Heart left ventricle (tissue), 16 donors: ENCODE measurements at regions not wholly inside any gene's neighbourhood (a gene's known extent, or its start where the extent isn't known, plus 50 kb on each side); places are given as distances from the start of the nearest gene placed in this dataset.

Experiments used
- ATAC-seq, 4 donors: fragments of 200-7000 bp; cut with Tn5 transposase; one replicate each; pipeline ENCODE4 v1.9.1; 2020 to 2022; ENCODE audit warnings: moderate library complexity in 4 of 4, mild to moderate bottlenecking in 3 of 4, moderate number of reproducible peaks in 1 of 4
- DNase-seq, 5 donors: peaks; one replicate each; pipeline ENCODE4 v3.0.0-alpha.2; 2020
- H3K27ac ChIP-seq, 12 donors: fragments of 200-600 bp; sonication (generic) in 4 of 12; one replicate each; pipeline versions ENCODE4 v1.5.0 to v1.8.0; 2016 to 2022; ENCODE audit warnings: mild to moderate bottlenecking in 2 of 12
- H3K27me3 ChIP-seq, 9 donors: fragments of 200-600 bp; sonication (generic) in 2 of 9; one replicate each; pipeline versions ENCODE4 v1.5.1 to v1.8.0; 2016 to 2022; ENCODE audit warnings: mild to moderate bottlenecking in 3 of 9
- H3K36me3 ChIP-seq, 9 donors: fragments of 200-600 bp; sonication (generic) in 2 of 9; one replicate each; pipeline versions ENCODE4 v1.5.0 to v1.8.0; 2018 to 2022; ENCODE audit warnings: mild to moderate bottlenecking in 2 of 9
- H3K4me1 ChIP-seq, 12 donors: fragments of 200-600 bp; sonication (generic) in 4 of 12; one replicate each; pipeline versions ENCODE4 v1.5.0 to v1.8.0; 2016 to 2022; ENCODE audit warnings: mild to moderate bottlenecking in 3 of 12
- H3K4me3 ChIP-seq, 12 donors: fragments of 200-600 bp; sonication (generic) in 4 of 12; one replicate each; pipeline versions ENCODE4 v1.5.0 to v1.8.0; 2017 to 2022; ENCODE audit warnings: mild to moderate bottlenecking in 9 of 12, moderate library complexity in 4 of 12
- H3K9me3 ChIP-seq, 12 donors: fragments of 200-600 bp; sonication (generic) in 4 of 12; one replicate each; pipeline versions ENCODE4 v1.5.0 to v1.8.0; 2016 to 2022; ENCODE audit warnings: mild to moderate bottlenecking in 1 of 12
- POLR2A ChIP-seq, 2 donors: fragments of 450-650 bp; IDR thresholded peaks; one replicate each; pipeline ENCODE4 v1.6.1; 2017; ENCODE audit warnings: antibody characterized with exemption in 2 of 2, mild to moderate bottlenecking in 2 of 2, moderate library complexity in 2 of 2
- WGBS, 4 donors: extraction: QIAGEN DNeasy Blood & Tissue Kit in 2 of 4; methylation state at CpG; one replicate each; pipeline versions ENCODE4 v1.1.5 to v1.1.7; 2013 to 2018; 5-methylcytosine and 5-hydroxymethylcytosine counted together
- intact Hi-C, 10 donors: fragments of 100-400 bp; cut with DNase I; formaldehyde crosslinking; loops; one replicate each; pipeline versions ENCODE4 v1.11.1 to v1.14.2; 2022
- TF ChIP-seq, protein P1 (sequence below), 12 donors: fragments of 200-600 bp; sonication (generic) in 4 of 12; IDR thresholded peaks; one replicate each; pipeline versions ENCODE4 v1.5.0 to v1.8.0; 2018 to 2022; ENCODE audit warnings: antibody characterized with exemption in 12 of 12, mild to moderate bottlenecking in 5 of 12
- donor health status: ischemic (EF 13 %, LVEDD 7.1; RV severe dilation, severe dysfunction).
- donor health status: healthy with polysubstance abuse.
- donor health status: DM: no; HTN: yes; CAD: no.
- donor health status: DM: no; HTN: no; CAD: no.
- donor health status: ischemic (EF 25% LVEDD 6.9; RV normal size, moderate dysfunction).
- donor health status: ischemic (EF 25% LVEDD 5.7; RV mildly dilated, moderate dysfunction).
- donor health status: healthy.
- donor health status: DM: yes; HTN: yes; CAD: no.
- donor health status: ischemic (EF 35%, LVEDD 5.7; RV mildly dilated, moderate dysfunction).
- donor health status: nonischemic (EF 11% LVEDD 7.7; RV severe dilation, severe dysfunction).
- donor health status: DM: yes; HTN: yes; CAD: no.
- donor health status: PGD.
- donor health status: ischemic (EF 29% LVEDD 5.4; RV normal size, mild dysfunction).
- donor health status: nonischemic (EF 23%, LVEDD 6.1; RV moderate dilation, normal function).

DNA sequence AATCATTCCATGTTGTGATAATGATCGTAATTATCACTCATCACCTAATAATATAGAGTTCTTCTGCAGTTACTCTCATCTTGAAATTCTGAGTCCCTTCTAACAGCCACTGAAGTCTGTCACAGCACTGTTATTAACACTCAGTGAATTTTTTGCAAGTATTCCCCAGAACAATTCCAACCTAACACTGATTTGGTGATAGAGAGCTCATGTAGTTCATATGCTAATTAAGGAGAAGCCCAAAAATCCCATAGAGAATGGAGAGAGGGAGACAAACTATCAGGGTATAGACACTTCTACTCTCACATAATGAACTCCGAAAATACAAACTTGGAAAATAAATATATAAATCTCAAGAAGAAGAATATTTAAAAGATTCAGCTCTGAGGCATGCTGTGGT lies 1253.4 kb upstream of the NXPH2 start:
- 78 to 81% (median 80%) methylated on average over 2 of the region's 2 CpGs for WGBS, 4 donors
- Histone ChIP-seq H3K36me3 (no peaks in the 10 kb centered on the region), H3K27ac (no peak overlapping the region), H3K4me1 (no peaks in the 10 kb centered on the region), H3K4me3 (no peak overlapping the region), H3K27me3 (no peaks in the 10 kb centered on the region), H3K9me3 (peaks cover 0 to 8% (median 0%) of the 10 kb centered on the region in 12 donors)
- intact Hi-C loops = no loop called here
- TF ChIP-seq, protein P1, sequence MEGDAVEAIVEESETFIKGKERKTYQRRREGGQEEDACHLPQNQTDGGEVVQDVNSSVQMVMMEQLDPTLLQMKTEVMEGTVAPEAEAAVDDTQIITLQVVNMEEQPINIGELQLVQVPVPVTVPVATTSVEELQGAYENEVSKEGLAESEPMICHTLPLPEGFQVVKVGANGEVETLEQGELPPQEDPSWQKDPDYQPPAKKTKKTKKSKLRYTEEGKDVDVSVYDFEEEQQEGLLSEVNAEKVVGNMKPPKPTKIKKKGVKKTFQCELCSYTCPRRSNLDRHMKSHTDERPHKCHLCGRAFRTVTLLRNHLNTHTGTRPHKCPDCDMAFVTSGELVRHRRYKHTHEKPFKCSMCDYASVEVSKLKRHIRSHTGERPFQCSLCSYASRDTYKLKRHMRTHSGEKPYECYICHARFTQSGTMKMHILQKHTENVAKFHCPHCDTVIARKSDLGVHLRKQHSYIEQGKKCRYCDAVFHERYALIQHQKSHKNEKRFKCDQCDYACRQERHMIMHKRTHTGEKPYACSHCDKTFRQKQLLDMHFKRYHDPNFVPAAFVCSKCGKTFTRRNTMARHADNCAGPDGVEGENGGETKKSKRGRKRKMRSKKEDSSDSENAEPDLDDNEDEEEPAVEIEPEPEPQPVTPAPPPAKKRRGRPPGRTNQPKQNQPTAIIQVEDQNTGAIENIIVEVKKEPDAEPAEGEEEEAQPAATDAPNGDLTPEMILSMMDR (IDR thresholded peaks at IDR 0.05) = no peak
- TF ChIP-seq POLR2A (IDR thresholded peaks at IDR 0.05) = no peak
- DNase-seq (no peak), ATAC-seq (no peak)

DNA sequence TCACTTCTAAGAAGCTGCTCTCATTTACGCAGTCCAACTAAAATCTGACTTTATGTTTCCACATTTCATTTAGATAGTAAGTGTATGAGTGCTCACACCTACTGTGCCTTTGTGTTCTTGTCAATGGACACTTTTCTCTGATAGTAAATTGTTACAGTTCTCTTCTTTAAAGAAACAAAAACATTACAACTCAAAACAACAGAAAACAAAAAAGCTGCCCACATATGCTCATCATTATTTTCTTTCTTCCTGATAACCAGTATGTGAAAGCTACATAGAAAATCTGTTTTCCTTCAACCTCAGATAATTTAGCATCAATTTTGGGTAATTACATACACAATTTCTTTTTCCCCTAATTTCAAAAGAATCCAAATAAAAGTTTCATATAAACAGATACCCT lies 1247.8 kb upstream of the NXPH2 start:
- ATAC-seq (no peak), DNase-seq (no peak)
- WGBS, 4 donors = 87 to 97% (median 93%) methylated on average over 1 of the region's 1 CpG
- Histone ChIP-seq H3K36me3 (no peaks in the 10 kb centered on the region), H3K4me3 (no peak overlapping the region), H3K4me1 (no peaks in the 10 kb centered on the region), H3K27ac (no peak overlapping the region), H3K9me3 (no peaks in the 10 kb centered on the region), H3K27me3 (no peaks in the 10 kb centered on the region)
- TF ChIP-seq, protein P1 (IDR thresholded peaks at IDR 0.05) = no peak
- TF ChIP-seq POLR2A (IDR thresholded peaks at IDR 0.05) = no peak
- intact Hi-C loops = no loop called here

DNA sequence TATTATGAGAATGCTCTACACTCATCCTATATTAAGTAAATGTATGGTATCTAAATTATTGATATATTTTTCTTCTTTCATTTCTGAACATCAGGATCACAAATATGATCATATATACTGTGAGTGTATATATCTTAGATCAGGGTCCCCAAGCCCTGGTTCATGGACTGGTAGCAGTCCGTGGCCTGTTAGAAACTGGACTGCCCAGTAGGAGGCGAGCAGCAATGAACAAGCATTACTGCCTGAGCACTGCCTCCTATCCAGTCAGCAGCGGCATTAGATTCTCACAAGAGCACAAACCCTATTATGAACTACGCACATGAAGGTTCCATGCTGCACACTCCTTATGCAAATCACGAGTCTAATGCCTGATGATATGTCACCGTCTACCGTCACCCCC lies 1247.1 kb upstream of the NXPH2 start:
- 91 to 95% (median 93%) methylated on average over 7 of the region's 7 CpGs for WGBS, 4 donors
- no peak overlapping the region for H3K4me3 ChIP-seq
- TF ChIP-seq POLR2A (IDR thresholded peaks at IDR 0.05) = no peak
- TF ChIP-seq, protein P1 (IDR thresholded peaks at IDR 0.05) = no peak
- no peaks in the 10 kb centered on the region for H3K4me1 ChIP-seq
- no peak for DNase-seq
- H3K36me3 ChIP-seq = no peaks in the 10 kb centered on the region
- no peaks in the 10 kb centered on the region for H3K9me3 ChIP-seq
- no peak overlapping the region for H3K27ac ChIP-seq
- intact Hi-C loops = no loop called here
- ATAC-seq = no peak
- H3K27me3 ChIP-seq = no peaks in the 10 kb centered on the region

DNA sequence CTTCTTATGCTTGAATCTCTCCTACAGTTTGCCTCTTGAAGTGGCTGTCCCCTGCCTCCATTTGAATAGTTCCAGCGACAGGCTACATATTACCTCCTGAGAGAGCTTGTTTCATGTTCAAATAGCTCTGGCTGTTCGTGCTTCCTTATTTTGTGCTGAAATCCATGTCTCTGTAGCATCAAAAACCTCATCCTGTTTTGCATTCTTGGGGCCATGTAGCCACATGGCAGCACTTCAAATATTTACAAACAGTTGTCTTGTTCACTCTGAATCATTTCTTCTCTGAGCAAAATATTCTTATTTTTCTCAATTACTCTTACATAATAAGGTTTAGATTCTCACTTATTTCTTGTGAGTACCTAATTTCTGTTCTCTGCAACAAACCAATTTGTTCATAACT lies 1243.1 kb upstream of the NXPH2 start:
- ATAC-seq (no peak), DNase-seq (no peak)
- H3K9me3 ChIP-seq = no peaks in the 10 kb centered on the region
- no peak overlapping the region for H3K4me3 ChIP-seq
- WGBS, 4 donors = 18 to 33% (median 20%) methylated on average over 2 of the region's 2 CpGs
- intact Hi-C loops = no loop called here
- no peaks in the 10 kb centered on the region for H3K4me1 ChIP-seq
- no peak for TF ChIP-seq POLR2A (IDR thresholded peaks at IDR 0.05)
- TF ChIP-seq, protein P1 (IDR thresholded peaks at IDR 0.05) = no peak
- no peaks in the 10 kb centered on the region for H3K36me3 ChIP-seq
- H3K27ac ChIP-seq = no peak overlapping the region
- H3K27me3 ChIP-seq = no peaks in the 10 kb centered on the region
